ENCODE measurements at regions not wholly inside any gene's neighbourhood (a gene's known extent, or its start where the extent isn't known, plus 50 kb on each side); places are given as distances from the start of the nearest gene placed in this dataset.
"Not testable (repeated sequence)": the region's sequence is repeated elsewhere in the genome, so short reads cannot be mapped to it uniquely, and the experiment has no call there.

- TF ChIP-seq, protein P1, sequence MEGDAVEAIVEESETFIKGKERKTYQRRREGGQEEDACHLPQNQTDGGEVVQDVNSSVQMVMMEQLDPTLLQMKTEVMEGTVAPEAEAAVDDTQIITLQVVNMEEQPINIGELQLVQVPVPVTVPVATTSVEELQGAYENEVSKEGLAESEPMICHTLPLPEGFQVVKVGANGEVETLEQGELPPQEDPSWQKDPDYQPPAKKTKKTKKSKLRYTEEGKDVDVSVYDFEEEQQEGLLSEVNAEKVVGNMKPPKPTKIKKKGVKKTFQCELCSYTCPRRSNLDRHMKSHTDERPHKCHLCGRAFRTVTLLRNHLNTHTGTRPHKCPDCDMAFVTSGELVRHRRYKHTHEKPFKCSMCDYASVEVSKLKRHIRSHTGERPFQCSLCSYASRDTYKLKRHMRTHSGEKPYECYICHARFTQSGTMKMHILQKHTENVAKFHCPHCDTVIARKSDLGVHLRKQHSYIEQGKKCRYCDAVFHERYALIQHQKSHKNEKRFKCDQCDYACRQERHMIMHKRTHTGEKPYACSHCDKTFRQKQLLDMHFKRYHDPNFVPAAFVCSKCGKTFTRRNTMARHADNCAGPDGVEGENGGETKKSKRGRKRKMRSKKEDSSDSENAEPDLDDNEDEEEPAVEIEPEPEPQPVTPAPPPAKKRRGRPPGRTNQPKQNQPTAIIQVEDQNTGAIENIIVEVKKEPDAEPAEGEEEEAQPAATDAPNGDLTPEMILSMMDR (IDR thresholded peaks at IDR 0.05; ENCODE audit: borderline replicate concordance, extremely low read depth, low read length, poor library complexity, severe bottlenecking): not testable (repeated sequence)
- not testable (repeated sequence) for TF ChIP-seq EZH2 (IDR thresholded peaks at IDR 0.05; ENCODE audit: borderline replicate concordance, low read depth, low read length, severe bottlenecking)
Measured at GRCh38 chr20:29109386-29109785, 2148.1 kb upstream of the DEFB115 start.
